ENCODE measurements at regions not wholly inside any gene's neighbourhood (a gene's known extent, or its start where the extent isn't known, plus 50 kb on each side); places are given as distances from the start of the nearest gene placed in this dataset.

DNA sequence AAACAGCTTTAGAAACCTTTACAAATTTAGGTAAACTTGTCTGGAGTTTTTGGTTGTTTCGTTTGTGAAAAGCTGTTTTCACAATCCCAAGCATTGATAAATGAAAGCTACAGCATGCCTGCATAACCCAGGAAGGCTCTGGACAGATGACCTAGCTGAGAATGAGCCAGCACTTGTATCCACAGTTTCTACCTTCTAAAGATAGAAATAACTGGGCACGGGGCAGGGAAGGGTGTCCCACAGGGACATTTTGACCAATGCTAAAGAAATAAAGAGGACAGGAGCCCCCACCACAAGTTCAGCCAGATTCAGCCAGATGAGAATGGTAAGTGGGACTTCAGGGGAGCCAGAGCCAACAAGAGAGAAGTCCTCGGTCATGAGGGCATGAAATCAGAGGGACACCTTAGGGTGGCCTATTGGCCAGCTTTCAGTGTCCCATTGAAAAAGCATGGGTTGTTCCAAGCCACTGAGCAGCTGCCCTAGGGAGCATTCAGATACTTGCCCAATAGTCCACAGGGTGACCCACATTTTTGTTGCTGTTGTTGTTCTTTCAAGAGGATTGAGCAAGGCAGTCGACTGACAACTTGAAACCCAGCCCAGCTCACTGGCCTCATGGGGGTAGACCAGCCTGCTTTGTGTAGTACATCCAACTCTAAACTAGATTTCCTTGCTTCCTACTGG is 140.3 kb upstream of the NUDT4 start:
- TF ChIP-seq, protein P1, sequence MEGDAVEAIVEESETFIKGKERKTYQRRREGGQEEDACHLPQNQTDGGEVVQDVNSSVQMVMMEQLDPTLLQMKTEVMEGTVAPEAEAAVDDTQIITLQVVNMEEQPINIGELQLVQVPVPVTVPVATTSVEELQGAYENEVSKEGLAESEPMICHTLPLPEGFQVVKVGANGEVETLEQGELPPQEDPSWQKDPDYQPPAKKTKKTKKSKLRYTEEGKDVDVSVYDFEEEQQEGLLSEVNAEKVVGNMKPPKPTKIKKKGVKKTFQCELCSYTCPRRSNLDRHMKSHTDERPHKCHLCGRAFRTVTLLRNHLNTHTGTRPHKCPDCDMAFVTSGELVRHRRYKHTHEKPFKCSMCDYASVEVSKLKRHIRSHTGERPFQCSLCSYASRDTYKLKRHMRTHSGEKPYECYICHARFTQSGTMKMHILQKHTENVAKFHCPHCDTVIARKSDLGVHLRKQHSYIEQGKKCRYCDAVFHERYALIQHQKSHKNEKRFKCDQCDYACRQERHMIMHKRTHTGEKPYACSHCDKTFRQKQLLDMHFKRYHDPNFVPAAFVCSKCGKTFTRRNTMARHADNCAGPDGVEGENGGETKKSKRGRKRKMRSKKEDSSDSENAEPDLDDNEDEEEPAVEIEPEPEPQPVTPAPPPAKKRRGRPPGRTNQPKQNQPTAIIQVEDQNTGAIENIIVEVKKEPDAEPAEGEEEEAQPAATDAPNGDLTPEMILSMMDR (IDR thresholded peaks at IDR 0.05): no peak
- no peak for TF ChIP-seq EP300 (IDR thresholded peaks at IDR 0.05)
- no peak for TF ChIP-seq POLR2A (IDR thresholded peaks at IDR 0.05)

Data from ovary (tissue), 3 donors.